ENCODE measurements at regions not wholly inside any gene's neighbourhood (a gene's known extent, or its start where the extent isn't known, plus 50 kb on each side); places are given as distances from the start of the nearest gene placed in this dataset.

- TF ChIP-seq EZH2phosphoT487 (IDR thresholded peaks at IDR 0.05; ENCODE audit: borderline replicate concordance), result no peak
- no peak for TF ChIP-seq RAD21 (IDR thresholded peaks at IDR 0.05; ENCODE audit: low read depth)
- TF ChIP-seq CTCF (IDR thresholded peaks at IDR 0.05 in 2 of 3, conservative IDR thresholded peaks at IDR 0.05 in 1 of 3; ENCODE audit: borderline replicate concordance in 1 of 3, insufficient read depth in 1 of 3, low read depth in 2 of 3, low read length in 2 of 3), result no peak
- no peak for TF ChIP-seq POLR2AphosphoS5 (IDR thresholded peaks at IDR 0.05; ENCODE audit: low read depth, low read length)
- TF ChIP-seq POLR2A (IDR thresholded peaks at IDR 0.05; ENCODE audit: borderline replicate concordance, extremely low read depth, insufficient read depth, insufficient read length), result no peak
- no peak for TF ChIP-seq REST (IDR thresholded peaks at IDR 0.05; ENCODE audit: low read depth)
- no peak for TF ChIP-seq ZFX (IDR thresholded peaks at IDR 0.05)
- TF ChIP-seq ZNF274 (IDR thresholded peaks at IDR 0.05; ENCODE audit: low read depth, low read length), result no peak
- no peak for TF ChIP-seq SRF (IDR thresholded peaks at IDR 0.05; ENCODE audit: low read depth)
These were observed 594.7 kb downstream of the FGF9 start for GRCh38 chr13:22265563-22265962.

All from HCT116 (cell line).